ENCODE measurements at regions not wholly inside any gene's neighbourhood (a gene's known extent, or its start where the extent isn't known, plus 50 kb on each side); places are given as distances from the start of the nearest gene placed in this dataset.

DNA sequence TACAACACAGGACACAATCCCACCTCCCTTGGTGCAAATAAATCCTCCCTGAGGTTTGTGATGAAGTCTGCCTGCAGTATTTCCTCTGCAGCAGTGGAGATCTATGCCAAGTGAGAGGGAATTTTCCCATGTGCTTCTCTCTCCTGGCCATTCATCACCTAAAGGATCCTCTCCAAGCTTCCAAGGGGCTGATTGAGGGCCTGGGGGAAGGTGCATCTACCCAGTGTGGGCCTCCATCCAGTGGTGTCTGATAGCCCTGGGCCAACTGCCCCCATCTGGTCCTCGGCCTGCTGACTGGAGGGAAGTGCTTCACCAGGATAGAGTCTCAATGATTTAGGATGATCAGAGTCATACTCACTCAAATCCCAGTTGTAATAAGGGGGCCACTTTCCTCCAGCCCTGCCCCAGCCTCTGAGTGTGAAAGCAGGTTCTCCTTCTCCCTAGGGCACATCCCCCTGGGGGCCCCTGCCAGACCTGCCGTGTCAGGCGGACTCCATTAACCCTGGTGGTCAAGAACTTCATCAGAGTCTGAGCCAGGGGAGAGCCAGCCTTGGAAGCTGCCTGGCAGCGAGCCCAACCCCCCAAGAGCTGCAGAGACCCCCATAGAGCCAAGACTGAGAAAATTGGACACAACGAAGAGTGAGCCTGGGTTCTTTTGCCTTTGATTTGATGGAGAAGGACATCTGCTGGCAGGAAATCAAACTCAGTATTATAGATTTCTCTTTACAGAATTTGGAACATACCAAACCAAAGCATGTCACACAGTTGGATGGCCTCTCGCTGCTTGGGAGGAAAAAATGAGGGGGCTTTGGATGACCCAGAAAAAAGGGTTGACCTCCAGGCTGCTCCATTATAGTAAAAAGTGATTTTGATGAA lies 509.6 kb downstream of the CMPK2 start:
- TF ChIP-seq POLR2A (IDR thresholded peaks at IDR 0.05; ENCODE audit: low read length), result no peak
- TF ChIP-seq GATA1 (IDR thresholded peaks at IDR 0.05; ENCODE audit: low read depth, low read length), result no peak
